SH-SY5Y (cell line): ENCODE measurements at regions not wholly inside any gene's neighbourhood (a gene's known extent, or its start where the extent isn't known, plus 50 kb on each side); places are given as distances from the start of the nearest gene placed in this dataset.

ENCODE experiments used
- GATA2 ChIP-seq: IDR thresholded peaks from 2 replicates; pipeline ENCODE4 v1.6.1; 2011; ENCODE audit warnings: mild to moderate bottlenecking, low read depth, low read length
- GATA3 ChIP-seq: IDR thresholded peaks from 2 replicates; pipeline ENCODE4 v1.6.1; 2011; ENCODE audit warnings: low read depth, mild to moderate bottlenecking, low read length, moderate library complexity

GRCh38 chr7:68938151-68938550 lies 660.1 kb upstream of the AUTS2 start:
- no peak for TF ChIP-seq GATA2
- no peak for TF ChIP-seq GATA3
